Fibroblast of lung (primary cell): ENCODE measurements at regions not wholly inside any gene's neighbourhood (a gene's known extent, or its start where the extent isn't known, plus 50 kb on each side); places are given as distances from the start of the nearest gene placed in this dataset.

Experiments
- EZH2 ChIP-seq: IDR thresholded peaks from 2 replicates; pipeline ENCODE4 v1.5.1; 2012; ENCODE audit warnings: low read length, control low read depth, mild to moderate bottlenecking; ENCODE audit errors: missing control alignments
- TF ChIP-seq, protein P1 (sequence below), 2 donors: IDR thresholded peaks in 1 of 2; conservative IDR thresholded peaks in 1 of 2; 1 replicate in 1 of 2; 2 replicates in 1 of 2; pipeline ENCODE4 v1.5.1; 2011 to 2012; ENCODE audit warnings: low read length in 2 of 2, control low read depth in 1 of 2, inconsistent platforms in 1 of 2, low read depth in 1 of 2, mild to moderate bottlenecking in 1 of 2

DNA sequence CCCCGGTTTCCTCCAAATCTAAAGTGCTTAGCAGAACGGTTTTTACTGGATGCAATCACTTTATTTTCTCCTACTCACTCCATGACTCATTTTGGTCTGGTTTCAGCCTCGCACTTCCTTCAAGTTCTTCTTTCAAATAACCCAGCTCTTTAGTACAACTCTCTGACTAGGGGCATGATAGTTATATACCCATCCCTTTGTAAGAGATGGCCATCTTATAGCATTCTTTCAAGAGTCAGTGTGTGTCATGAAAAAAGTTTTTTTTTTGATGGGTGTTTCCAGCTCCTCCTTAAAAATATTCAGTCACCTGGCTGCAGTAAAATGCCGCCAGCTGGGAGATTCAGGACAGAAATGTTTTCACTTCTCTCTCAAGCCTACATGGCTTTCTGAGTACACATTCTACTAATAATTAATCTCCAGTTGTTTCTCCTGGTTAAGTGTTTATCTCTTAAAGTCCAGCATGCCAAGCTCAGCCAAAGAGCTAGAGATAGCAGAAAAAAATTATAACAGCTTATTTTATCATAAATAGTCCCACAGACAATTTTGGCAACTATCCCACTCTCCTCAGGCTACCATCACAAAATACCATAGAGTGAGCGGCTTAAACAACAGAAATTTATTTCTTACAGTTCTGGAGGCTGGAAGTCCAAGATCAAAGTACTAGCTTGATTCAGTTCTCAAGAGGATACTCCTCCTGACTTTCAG lies 139.3 kb downstream of the GASK1B start:
- TF ChIP-seq, protein P1, sequence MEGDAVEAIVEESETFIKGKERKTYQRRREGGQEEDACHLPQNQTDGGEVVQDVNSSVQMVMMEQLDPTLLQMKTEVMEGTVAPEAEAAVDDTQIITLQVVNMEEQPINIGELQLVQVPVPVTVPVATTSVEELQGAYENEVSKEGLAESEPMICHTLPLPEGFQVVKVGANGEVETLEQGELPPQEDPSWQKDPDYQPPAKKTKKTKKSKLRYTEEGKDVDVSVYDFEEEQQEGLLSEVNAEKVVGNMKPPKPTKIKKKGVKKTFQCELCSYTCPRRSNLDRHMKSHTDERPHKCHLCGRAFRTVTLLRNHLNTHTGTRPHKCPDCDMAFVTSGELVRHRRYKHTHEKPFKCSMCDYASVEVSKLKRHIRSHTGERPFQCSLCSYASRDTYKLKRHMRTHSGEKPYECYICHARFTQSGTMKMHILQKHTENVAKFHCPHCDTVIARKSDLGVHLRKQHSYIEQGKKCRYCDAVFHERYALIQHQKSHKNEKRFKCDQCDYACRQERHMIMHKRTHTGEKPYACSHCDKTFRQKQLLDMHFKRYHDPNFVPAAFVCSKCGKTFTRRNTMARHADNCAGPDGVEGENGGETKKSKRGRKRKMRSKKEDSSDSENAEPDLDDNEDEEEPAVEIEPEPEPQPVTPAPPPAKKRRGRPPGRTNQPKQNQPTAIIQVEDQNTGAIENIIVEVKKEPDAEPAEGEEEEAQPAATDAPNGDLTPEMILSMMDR (conservative IDR thresholded peaks at IDR 0.05 in 1 of 2, IDR thresholded peaks at IDR 0.05 in 1 of 2; ENCODE audit: low read depth in 1 of 2, low read length in 2 of 2): no peak
- TF ChIP-seq EZH2: no peak
